Endothelial cell of umbilical vein (primary cell): ENCODE measurements at regions not wholly inside any gene's neighbourhood (a gene's known extent, or its start where the extent isn't known, plus 50 kb on each side); places are given as distances from the start of the nearest gene placed in this dataset.

Experiments
- BruUV-seq: library from RNA; stranded (reverse); fragments of 400-500 nt; replicated peaks from 2 replicates; lab custom pipeline; 2021; lab: Mats Ljungman, UMichigan
- CTCF ChIA-PET: fragments of 300-600, 350-600 bp; sonication (Branson Sonifier 250); formaldehyde crosslinking; loops from one replicate; lab custom pipeline; 2021; ENCODE audit warnings: antibody characterized with exemption, inconsistent platforms; lab: Charles Lee
- POLR2A ChIA-PET: fragments of 300-600, 350-600 bp; sonication (Branson Sonifier 250); formaldehyde crosslinking; loops from one replicate; lab custom pipeline; 2021; ENCODE audit warnings: antibody characterized with exemption, inconsistent platforms; lab: Charles Lee
- DNase-seq: peaks from one replicate; pipeline ENCODE4 v3.0.0-alpha.2; 2011; ENCODE audit warnings: low read depth, low spot score
- FAIRE-seq: peaks from 2 replicates; lab custom pipeline; 2011; peaks lifted over from hg19 to GRCh38; lab: Jason Lieb, UNC
- H2AFZ ChIP-seq: 2 replicates; pipeline ENCODE4 v1.6.0; 2012; ENCODE audit warnings: low read depth, low read length, control low read depth, inconsistent platforms
- H3K27ac ChIP-seq: 2 replicates; pipeline ENCODE4 v1.5.1; 2011; ENCODE audit warnings: low read depth, mild to moderate bottlenecking, control low read depth, low read length, moderate library complexity; ENCODE audit not compliant: insufficient read depth
- H3K27me3 ChIP-seq, 2 experiments: 2 replicates each; pipeline versions ENCODE4 v1.6.0 to v1.6.1; 2011; ENCODE audit warnings: low read length in 2 of 2, mixed read lengths in 1 of 2; ENCODE audit not compliant: control insufficient read depth in 2 of 2, insufficient read depth in 2 of 2
- H3K36me3 ChIP-seq, 2 experiments: 2 replicates in 1 of 2; 3 replicates in 1 of 2; pipeline ENCODE4 v1.5.1; 2011; ENCODE audit warnings: low read length in 2 of 2, mild to moderate bottlenecking in 1 of 2, moderate library complexity in 1 of 2; ENCODE audit not compliant: control insufficient read depth in 2 of 2, insufficient read depth in 2 of 2; ENCODE audit errors: extremely low read depth in 1 of 2
- H3K4me1 ChIP-seq: 3 replicates; pipeline ENCODE4 v1.5.1; 2011; ENCODE audit warnings: mild to moderate bottlenecking, low read length; ENCODE audit not compliant: control insufficient read depth, insufficient read depth; ENCODE audit errors: extremely low read depth
- H3K4me2 ChIP-seq: 2 replicates; pipeline ENCODE4 v1.6.1; 2011; ENCODE audit warnings: low read length, control low read depth, mixed read lengths; ENCODE audit not compliant: insufficient read depth
- H3K4me3 ChIP-seq, 3 experiments: fragments of 200-600 bp in 1 of 3; sonication (generic), shearing (Covaris generic) in 1 of 3; replicated peaks in 1 of 3; 2 replicates each; pipeline ENCODE4 v1.5.1; 2011 to 2016; ENCODE audit warnings: control low read depth in 3 of 3, low read length in 3 of 3, mild to moderate bottlenecking in 2 of 3, inconsistent platforms in 1 of 3, low read depth in 1 of 3, moderate library complexity in 1 of 3; ENCODE audit not compliant: insufficient read depth in 1 of 3
- H3K79me2 ChIP-seq: 2 replicates; pipeline ENCODE4 v1.6.0; 2012; ENCODE audit warnings: low read length, inconsistent platforms; ENCODE audit not compliant: control insufficient read depth, insufficient read depth
- H3K9ac ChIP-seq: replicated peaks from 2 replicates; pipeline ENCODE3; 2011; ENCODE audit warnings: low read length, control low read depth; ENCODE audit not compliant: insufficient read depth; ENCODE audit errors: extremely low read depth
- H3K9me1 ChIP-seq: replicated peaks from 3 replicates; pipeline ENCODE4 v1.6.0; 2011; ENCODE audit warnings: mild to moderate bottlenecking, low read length; ENCODE audit not compliant: control insufficient read depth, insufficient read depth; ENCODE audit errors: extremely low read depth
- H3K9me3 ChIP-seq: replicated peaks from 2 replicates; pipeline ENCODE4 v1.5.1; 2012; ENCODE audit warnings: low read length, inconsistent platforms; ENCODE audit not compliant: control insufficient read depth, insufficient read depth
- H4K20me1 ChIP-seq: replicated peaks from 2 replicates; pipeline ENCODE3; 2011; ENCODE audit warnings: mild to moderate bottlenecking, low read length; ENCODE audit not compliant: control insufficient read depth, insufficient read depth; ENCODE audit errors: extremely low read depth
- CTCF ChIP-seq, 2 donors: IDR thresholded peaks; 1 replicate in 1 of 2; 2 replicates in 1 of 2; pipeline ENCODE4 v1.5.1; 2011; ENCODE audit warnings: low read length in 2 of 2, mild to moderate bottlenecking in 2 of 2, moderate library complexity in 2 of 2, control low read depth in 1 of 2, inconsistent platforms in 1 of 2, low read depth in 1 of 2; ENCODE audit not compliant: insufficient read depth in 1 of 2; ENCODE audit errors: extremely low read depth in 1 of 2
- EZH2 ChIP-seq: IDR thresholded peaks from 2 replicates; pipeline ENCODE4 v1.6.1; 2012; ENCODE audit warnings: borderline replicate concordance, low read depth, mild to moderate bottlenecking, moderate library complexity, low read length, inconsistent platforms; ENCODE audit not compliant: severe bottlenecking
- FOS ChIP-seq: IDR thresholded peaks from 2 replicates; pipeline ENCODE4 v1.6.1; 2011; ENCODE audit warnings: mild to moderate bottlenecking, low read length, moderate library complexity, borderline replicate concordance; ENCODE audit not compliant: insufficient read depth
- GATA2 ChIP-seq: IDR thresholded peaks from 2 replicates; pipeline ENCODE4 v1.7.0; 2011; ENCODE audit warnings: low read depth, mild to moderate bottlenecking, moderate library complexity, mixed read lengths, low read length; ENCODE audit not compliant: insufficient read length, insufficient read depth
- JUN ChIP-seq: IDR thresholded peaks from 2 replicates; pipeline ENCODE4 v1.6.1; 2011; ENCODE audit warnings: borderline replicate concordance, low read depth; ENCODE audit not compliant: insufficient read length, insufficient read depth
- MAX ChIP-seq: IDR thresholded peaks from 2 replicates; pipeline ENCODE4 v1.6.1; 2011; ENCODE audit not compliant: insufficient read depth, insufficient read length
- MYC ChIP-seq: IDR thresholded peaks from one replicate; pipeline ENCODE4 v1.6.1; 2011; ENCODE audit warnings: mild to moderate bottlenecking, low read depth, low read length
- POLR2A ChIP-seq: IDR thresholded peaks from 2 replicates; pipeline ENCODE4 v1.6.1; 2012; ENCODE audit warnings: low read depth, mild to moderate bottlenecking, control low read depth, low read length
- POLR2AphosphoS5 ChIP-seq: IDR thresholded peaks from 2 replicates; pipeline ENCODE4 v1.6.1; 2012; ENCODE audit warnings: low read depth, mild to moderate bottlenecking, control low read depth, low read length, moderate library complexity; ENCODE audit not compliant: insufficient read depth
- dilution Hi-C: fragments of 300-500 bp; cut with MboI; formaldehyde crosslinking; loops from one replicate; pipeline ENCODE4 v1.15.0; 2019; ENCODE audit warnings: low sequenced_read_pairs; ENCODE audit not compliant: extremely low pct_ligation_motif_present
- intact Hi-C: fragments of 100-400 bp; cut with micrococcal nuclease; formaldehyde crosslinking; loops from one replicate; pipeline ENCODE4 v1.10.0; 2022

- Histone ChIP-seq H4K20me1 (no peaks in the 10 kb centered on the region), H3K4me3 (no peak overlapping the region), H2AFZ (no peak overlapping the region), H3K4me2 (no peak overlapping the region), H3K4me1 (no peaks in the 10 kb centered on the region), H3K9me1 (no peaks in the 10 kb centered on the region), H3K27me3 (no peaks in the 10 kb centered on the region), H3K9me3 (no peaks in the 10 kb centered on the region), H3K79me2 (no peaks in the 10 kb centered on the region), H3K27ac (no peak overlapping the region), H3K36me3 (no peaks in the 10 kb centered on the region), H3K9ac (no peak overlapping the region)
- dilution Hi-C loops (no loop called here), intact Hi-C loops (no loop called here)
- BruUV-seq, result no TSS peak
- ChIA-PET POLR2A (no interaction called here), CTCF (no interaction called here)
- TF ChIP-seq GATA2 (no peak), FOS (no peak), MAX (no peak), CTCF (IDR thresholded peaks at IDR 0.05; ENCODE audit: extremely low read depth in 1 of 2, insufficient read depth in 1 of 2, low read depth in 1 of 2, low read length in 2 of 2) (no peak), EZH2 (no peak), POLR2A (no peak), MYC (no peak), POLR2AphosphoS5 (no peak), JUN (no peak)
- DNase-seq (no peak), FAIRE-seq (no peak)
These were observed 52.8 kb upstream of the LHX5 start for GRCh38 chr12:113524495-113524894.
